ENCODE measurements at regions not wholly inside any gene's neighbourhood (a gene's known extent, or its start where the extent isn't known, plus 50 kb on each side); places are given as distances from the start of the nearest gene placed in this dataset.
"Not testable (repeated sequence)": the region's sequence is repeated elsewhere in the genome, so short reads cannot be mapped to it uniquely, and the experiment has no call there.

- DNase-seq (ENCODE audit: low read depth in 3 of 3), result no peak
Measured at GRCh38 chr5:63563008-63563917, 399.0 kb downstream of the HTR1A start.

GRCh38 chr5:63555874-63556273 lies 406.4 kb downstream of the HTR1A start:
- no peak for DNase-seq (ENCODE audit: low read depth in 3 of 3)

DNA sequence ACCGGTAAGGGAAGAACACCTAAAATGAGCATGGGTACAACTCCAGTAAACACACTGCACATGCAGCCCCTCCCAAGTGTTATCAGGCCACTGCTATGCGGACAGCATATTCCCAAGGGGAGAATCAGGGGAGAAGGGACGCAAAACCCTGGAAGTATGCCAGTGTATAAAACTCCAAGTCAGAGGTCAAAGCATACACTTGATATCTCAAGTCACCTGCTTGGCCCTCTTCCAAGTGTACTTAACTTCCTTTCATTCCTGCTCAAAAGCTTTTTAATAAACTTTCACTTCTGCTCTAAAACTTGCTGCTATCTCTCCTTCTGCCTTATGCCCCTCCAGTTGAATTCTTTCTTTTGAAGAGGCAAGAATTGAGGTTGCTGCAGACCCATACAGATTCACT lies 408.1 kb downstream of the HTR1A start:
- DNase-seq (ENCODE audit: low read depth in 3 of 3), result no peak

GRCh38 chr5:63553073-63553472 lies 409.2 kb downstream of the HTR1A start:
- no peak for DNase-seq (ENCODE audit: low read depth in 3 of 3)

- no peak for DNase-seq (ENCODE audit: low read depth in 3 of 3)
Measured at GRCh38 chr5:63535840-63536602, 426.2 kb downstream of the HTR1A start.

DNA sequence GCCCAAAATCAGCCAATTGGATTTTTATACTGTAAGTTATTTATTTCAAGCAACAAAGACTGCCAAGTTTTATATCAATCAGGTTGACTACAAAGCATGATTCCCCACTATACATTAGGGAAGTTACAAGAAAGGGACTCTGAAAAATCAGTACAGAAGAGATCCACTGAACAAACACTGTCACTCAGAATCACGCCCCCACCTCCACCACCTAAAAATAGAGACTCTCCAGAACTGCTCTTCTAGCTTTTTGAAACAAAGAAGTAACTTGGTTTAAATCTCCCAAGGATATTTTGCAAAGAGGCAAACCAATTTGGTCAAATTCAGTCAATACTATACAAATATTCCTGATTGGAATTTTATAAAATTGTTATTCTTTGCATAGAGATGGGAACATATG lies 438.0 kb downstream of the HTR1A start:
- no peak for DNase-seq (ENCODE audit: low read depth in 3 of 3)

DNA sequence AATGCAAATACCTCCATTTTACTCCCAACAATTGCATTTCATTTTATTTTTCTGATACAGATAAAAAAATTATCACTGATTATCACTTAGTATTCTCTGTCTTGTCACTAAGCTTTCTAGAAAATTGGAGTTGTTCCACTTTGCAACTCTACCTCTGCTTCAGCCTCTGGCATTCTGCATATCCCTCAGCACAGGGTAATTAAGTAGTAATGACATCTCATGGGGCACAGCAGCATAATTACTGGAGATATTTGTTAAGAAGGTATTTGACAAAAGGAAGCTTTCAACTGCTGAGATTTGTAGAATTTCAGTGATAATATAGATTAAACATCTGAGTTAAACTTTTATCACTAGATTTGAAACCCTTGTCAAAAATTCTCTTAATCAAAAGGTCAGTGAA lies 446.2 kb downstream of the HTR1A start:
- DNase-seq (ENCODE audit: low read depth in 3 of 3), result no peak

- no peak for DNase-seq (ENCODE audit: low read depth in 3 of 3)
Measured at GRCh38 chr5:63500242-63500641, 462.0 kb downstream of the HTR1A start.

DNA sequence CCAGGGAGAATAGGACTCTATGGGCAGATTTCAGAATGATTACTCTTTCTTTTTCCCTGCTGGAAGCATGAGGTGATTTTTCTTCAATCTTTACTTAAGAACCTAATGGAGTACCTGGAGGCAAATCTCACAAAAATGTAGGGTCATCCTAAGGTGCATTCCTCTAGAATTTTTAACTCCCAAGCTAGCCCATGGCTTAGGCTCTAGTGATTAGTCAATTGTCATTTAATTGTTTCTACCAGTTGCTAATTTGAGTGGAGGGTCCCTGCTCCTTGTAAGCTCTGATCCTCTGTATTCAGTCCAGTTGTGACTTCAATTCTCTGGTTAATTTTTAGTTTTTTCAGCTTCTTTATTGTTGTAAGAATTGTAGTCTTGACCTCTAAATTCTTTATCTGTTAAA lies 467.0 kb downstream of the HTR1A start:
- DNase-seq (ENCODE audit: low read depth in 3 of 3), result no peak

GRCh38 chr5:63483338-63483737 lies 478.9 kb downstream of the HTR1A start:
- no peak for DNase-seq (ENCODE audit: low read depth in 3 of 3)

- no peak for DNase-seq (ENCODE audit: low read depth in 3 of 3)
Measured at GRCh38 chr5:63473335-63473967, 488.8 kb downstream of the HTR1A start.

DNA sequence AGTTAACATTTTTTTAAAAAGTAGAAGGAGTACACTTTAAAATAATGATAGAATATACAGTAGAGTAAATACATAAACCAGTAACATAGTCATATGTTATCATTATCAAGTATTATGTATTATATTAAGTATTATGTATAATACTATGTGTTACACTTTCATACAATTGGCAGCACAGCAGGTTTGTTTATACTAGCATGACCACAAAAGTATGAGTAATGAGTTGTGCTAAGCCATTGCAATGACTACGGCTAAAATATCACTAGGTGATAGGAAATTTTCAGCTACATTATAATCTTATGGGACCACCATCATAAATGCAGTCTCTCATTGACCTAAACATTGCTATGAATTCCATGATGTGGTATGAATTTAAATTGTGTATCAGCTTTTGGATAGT lies 506.0 kb downstream of the HTR1A start:
- no peak for DNase-seq (ENCODE audit: low read depth in 3 of 3)

- DNase-seq (ENCODE audit: low read depth in 3 of 3), result no peak
Measured at GRCh38 chr5:63451188-63451587, 511.1 kb downstream of the HTR1A start.

DNA sequence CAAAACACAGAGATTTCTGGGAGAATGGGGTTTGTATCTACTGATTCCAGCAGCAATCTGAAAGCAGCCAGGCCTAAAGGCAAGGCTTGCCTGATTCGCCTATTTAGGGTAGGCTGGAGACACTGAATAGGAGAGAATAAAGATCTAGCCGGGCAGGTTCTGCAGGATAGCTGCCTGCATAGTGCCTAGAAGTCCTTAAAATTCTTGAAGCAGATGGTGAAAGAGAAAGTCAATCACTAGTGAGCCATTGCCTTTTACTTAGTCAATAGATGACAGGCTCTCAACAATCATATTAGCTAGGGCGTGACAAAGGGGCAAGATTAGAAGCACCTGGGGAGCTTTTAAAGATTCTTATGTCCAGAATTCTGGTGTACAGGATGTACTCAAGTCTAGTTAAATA lies 522.7 kb downstream of the HTR1A start:
- no peak for DNase-seq (ENCODE audit: low read depth in 3 of 3)

GRCh38 chr5:63409737-63410136 lies 552.5 kb downstream of the HTR1A start:
- DNase-seq (ENCODE audit: low read depth in 3 of 3), result no peak

- no peak for DNase-seq (ENCODE audit: low read depth in 3 of 3)
Measured at GRCh38 chr5:63408984-63409383, 553.3 kb downstream of the HTR1A start.

DNA sequence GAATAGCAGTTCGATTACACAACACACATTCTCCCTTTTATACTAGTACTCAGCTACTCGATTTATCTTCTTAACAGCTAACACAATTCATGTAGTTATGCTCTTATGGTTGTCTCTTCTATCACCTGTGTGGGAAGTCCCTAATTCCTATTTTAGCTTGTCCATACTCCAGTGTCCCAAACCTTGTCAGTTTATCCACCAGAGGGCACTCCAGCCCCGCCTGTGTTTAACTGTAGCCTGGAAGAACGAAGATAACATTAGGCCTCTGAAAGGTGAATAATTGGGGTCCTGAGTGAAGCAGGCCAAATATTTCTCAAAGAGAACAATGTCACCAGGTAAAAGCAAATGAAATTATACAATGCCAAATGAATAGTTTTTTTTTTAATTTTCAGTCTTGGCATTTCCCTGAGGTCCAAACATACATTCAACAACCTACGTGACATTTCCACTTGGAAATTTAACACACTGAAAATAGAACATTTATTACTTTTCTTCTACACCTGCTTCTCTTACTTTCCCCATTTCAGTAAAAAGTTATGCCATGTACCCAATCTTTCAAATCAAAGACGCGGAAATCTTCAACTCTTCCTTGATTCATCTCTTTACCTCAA lies 560.7 kb downstream of the HTR1A start:
- DNase-seq (ENCODE audit: low read depth in 3 of 3), result peak; percentile 8 to 13 (median 13)

DNA sequence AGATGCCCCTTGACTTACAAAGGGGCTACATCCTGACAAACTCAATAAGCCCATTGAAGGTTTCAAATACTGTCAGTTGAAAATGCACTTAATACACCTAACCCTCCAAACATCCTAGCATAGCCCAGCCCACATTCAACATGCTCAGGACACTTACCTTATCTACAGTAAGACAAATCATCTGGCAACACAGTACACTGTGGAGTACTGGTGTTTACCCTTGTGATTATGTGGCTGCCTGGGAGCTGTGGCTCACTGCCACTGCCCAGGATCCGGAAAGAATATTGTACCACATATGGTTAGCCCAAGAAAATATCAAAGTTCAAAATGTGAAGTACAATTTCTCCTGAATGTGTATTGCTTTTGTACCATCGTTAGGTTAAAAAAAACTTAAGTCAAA lies 562.2 kb downstream of the HTR1A start:
- no peak for DNase-seq (ENCODE audit: low read depth in 3 of 3)

GRCh38 chr5:63398346-63398745 lies 563.9 kb downstream of the HTR1A start:
- no peak for DNase-seq (ENCODE audit: low read depth in 3 of 3)

DNA sequence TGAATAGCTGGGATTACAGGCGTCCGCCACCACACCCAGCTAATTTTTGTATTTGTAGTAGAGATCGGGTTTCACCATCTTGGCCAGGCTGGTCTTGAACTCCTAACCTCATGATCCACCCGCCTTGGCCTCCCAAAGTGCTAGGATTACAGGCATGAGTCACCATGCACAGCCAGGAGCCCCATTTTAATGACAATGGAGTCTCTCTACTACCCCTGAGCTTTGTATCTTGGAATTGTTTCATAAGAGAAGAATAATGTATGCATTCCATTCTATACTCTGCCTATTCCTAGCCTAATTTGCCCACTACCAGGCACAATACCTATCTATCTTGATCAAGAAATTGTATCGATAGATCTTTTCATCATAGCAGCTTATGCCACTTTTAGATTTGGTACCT lies 574.1 kb downstream of the HTR1A start:
- DNase-seq (ENCODE audit: low read depth in 3 of 3), result not testable (repeated sequence)

GRCh38 chr5:63375851-63376250 lies 586.4 kb downstream of the HTR1A start:
- no peak for DNase-seq (ENCODE audit: low read depth in 3 of 3)

DNA sequence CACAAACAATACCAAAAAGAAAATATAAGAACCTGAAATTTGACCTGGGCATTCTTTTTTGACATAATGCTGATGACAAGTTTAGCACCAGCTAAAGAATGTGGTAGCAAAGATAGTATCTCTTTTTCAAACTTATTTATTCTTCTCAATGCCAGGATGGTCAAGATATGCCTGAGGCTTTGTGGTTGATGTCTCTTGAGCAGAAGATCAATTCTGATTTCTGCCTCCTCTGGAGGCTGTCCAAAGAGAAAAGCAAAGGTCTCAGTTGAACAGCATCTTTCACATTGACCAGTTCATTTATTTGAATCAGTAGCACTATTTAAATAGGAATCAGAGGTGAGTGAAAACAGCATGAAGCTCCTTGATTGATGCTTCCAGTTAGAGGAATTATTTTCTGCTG lies 588.2 kb downstream of the HTR1A start:
- no peak for DNase-seq (ENCODE audit: low read depth in 3 of 3)
